ENCODE measurements at regions not wholly inside any gene's neighbourhood (a gene's known extent, or its start where the extent isn't known, plus 50 kb on each side); places are given as distances from the start of the nearest gene placed in this dataset.

DNA sequence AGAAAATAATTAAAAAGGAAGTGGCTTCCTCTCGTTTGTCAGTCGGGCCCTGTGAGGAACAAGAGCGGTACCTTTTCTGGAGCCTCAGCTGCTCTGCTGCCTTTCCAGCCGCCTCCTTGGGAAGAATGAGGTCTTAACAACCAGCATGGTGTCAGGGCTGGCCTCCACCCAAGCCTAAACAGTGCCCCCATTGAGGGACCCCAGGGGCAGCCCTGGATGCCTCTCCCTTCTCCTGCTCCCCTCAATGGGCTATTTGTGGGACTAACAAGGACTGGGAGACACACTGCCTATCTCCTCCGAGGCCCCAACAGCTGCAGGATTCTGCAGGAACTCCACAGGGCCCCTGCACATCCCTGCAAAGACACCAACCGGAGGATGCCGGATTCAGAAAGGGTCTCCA, 155.4 kb upstream of the MAP3K1 start:
- TF ChIP-seq, protein P1, sequence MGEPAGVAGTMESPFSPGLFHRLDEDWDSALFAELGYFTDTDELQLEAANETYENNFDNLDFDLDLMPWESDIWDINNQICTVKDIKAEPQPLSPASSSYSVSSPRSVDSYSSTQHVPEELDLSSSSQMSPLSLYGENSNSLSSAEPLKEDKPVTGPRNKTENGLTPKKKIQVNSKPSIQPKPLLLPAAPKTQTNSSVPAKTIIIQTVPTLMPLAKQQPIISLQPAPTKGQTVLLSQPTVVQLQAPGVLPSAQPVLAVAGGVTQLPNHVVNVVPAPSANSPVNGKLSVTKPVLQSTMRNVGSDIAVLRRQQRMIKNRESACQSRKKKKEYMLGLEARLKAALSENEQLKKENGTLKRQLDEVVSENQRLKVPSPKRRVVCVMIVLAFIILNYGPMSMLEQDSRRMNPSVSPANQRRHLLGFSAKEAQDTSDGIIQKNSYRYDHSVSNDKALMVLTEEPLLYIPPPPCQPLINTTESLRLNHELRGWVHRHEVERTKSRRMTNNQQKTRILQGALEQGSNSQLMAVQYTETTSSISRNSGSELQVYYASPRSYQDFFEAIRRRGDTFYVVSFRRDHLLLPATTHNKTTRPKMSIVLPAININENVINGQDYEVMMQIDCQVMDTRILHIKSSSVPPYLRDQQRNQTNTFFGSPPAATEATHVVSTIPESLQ (CRISPR knock-in tag; IDR thresholded peaks at IDR 0.05): no peak
- TF ChIP-seq, protein P2, sequence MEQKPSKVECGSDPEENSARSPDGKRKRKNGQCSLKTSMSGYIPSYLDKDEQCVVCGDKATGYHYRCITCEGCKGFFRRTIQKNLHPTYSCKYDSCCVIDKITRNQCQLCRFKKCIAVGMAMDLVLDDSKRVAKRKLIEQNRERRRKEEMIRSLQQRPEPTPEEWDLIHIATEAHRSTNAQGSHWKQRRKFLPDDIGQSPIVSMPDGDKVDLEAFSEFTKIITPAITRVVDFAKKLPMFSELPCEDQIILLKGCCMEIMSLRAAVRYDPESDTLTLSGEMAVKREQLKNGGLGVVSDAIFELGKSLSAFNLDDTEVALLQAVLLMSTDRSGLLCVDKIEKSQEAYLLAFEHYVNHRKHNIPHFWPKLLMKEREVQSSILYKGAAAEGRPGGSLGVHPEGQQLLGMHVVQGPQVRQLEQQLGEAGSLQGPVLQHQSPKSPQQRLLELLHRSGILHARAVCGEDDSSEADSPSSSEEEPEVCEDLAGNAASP (IDR thresholded peaks at IDR 0.05): no peak
- no peak for TF ChIP-seq PHF8 (IDR thresholded peaks at IDR 0.05; ENCODE audit: borderline replicate concordance, low read length)
- TF ChIP-seq HNRNPK (IDR thresholded peaks at IDR 0.05; ENCODE audit: low read depth, low read length, poor library complexity, severe bottlenecking): no peak
- no peak for TF ChIP-seq NFXL1 (CRISPR knock-in tag; IDR thresholded peaks at IDR 0.05)
- no peak for TF ChIP-seq MEIS2 (IDR thresholded peaks at IDR 0.05; ENCODE audit: partially characterized antibody)
- no peak for TF ChIP-seq ATF7 (IDR thresholded peaks at IDR 0.05)
- no peak for TF ChIP-seq RFX5 (IDR thresholded peaks at IDR 0.05; ENCODE audit: low read depth, low read length)
- no peak for TF ChIP-seq BRF1 (IDR thresholded peaks at IDR 0.05; ENCODE audit: borderline replicate concordance, extremely low read depth, insufficient read length)
- no peak for TF ChIP-seq CHD2 (IDR thresholded peaks at IDR 0.05; ENCODE audit: low read depth, low read length)
- TF ChIP-seq, protein P3, sequence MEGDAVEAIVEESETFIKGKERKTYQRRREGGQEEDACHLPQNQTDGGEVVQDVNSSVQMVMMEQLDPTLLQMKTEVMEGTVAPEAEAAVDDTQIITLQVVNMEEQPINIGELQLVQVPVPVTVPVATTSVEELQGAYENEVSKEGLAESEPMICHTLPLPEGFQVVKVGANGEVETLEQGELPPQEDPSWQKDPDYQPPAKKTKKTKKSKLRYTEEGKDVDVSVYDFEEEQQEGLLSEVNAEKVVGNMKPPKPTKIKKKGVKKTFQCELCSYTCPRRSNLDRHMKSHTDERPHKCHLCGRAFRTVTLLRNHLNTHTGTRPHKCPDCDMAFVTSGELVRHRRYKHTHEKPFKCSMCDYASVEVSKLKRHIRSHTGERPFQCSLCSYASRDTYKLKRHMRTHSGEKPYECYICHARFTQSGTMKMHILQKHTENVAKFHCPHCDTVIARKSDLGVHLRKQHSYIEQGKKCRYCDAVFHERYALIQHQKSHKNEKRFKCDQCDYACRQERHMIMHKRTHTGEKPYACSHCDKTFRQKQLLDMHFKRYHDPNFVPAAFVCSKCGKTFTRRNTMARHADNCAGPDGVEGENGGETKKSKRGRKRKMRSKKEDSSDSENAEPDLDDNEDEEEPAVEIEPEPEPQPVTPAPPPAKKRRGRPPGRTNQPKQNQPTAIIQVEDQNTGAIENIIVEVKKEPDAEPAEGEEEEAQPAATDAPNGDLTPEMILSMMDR (IDR thresholded peaks at IDR 0.05 in 2 of 3, conservative IDR thresholded peaks at IDR 0.05 in 1 of 3; ENCODE audit: insufficient read depth in 2 of 3, low read depth in 1 of 3, low read length in 3 of 3): no peak

Measured in K562 (cell line).